HFF-Myc (cell line): ENCODE measurements at regions not wholly inside any gene's neighbourhood (a gene's known extent, or its start where the extent isn't known, plus 50 kb on each side); places are given as distances from the start of the nearest gene placed in this dataset.

Experiments
- DNase-seq: peaks from one replicate; pipeline ENCODE4 v3.0.0-alpha.2; 2011; ENCODE audit warnings: low read depth; ENCODE audit errors: extremely low read depth
- H3K4me3 ChIP-seq: replicated peaks from 2 replicates; pipeline ENCODE4 v1.5.1; 2011; ENCODE audit warnings: low read depth, mild to moderate bottlenecking, control low read depth, low read length
- CTCF ChIP-seq: IDR thresholded peaks from 2 replicates; pipeline ENCODE4 v1.5.1; 2012; ENCODE audit warnings: mild to moderate bottlenecking, low read depth, low read length, control low read depth; ENCODE audit errors: missing control alignments

- DNase-seq: no peak
- H3K4me3 ChIP-seq: no peak overlapping the region
- TF ChIP-seq CTCF: no peak
These were observed 146.4 kb upstream of the CIBAR2 start for GRCh38 chr16:85258629-85259028.

GRCh38 chr16:85259115-85259831 is 147.0 kb upstream of the CIBAR2 start:
- DNase-seq: no peak
- TF ChIP-seq CTCF: no peak
- no peak overlapping the region for H3K4me3 ChIP-seq

GRCh38 chr16:85259832-85260167 is 147.5 kb upstream of the CIBAR2 start:
- no peak for TF ChIP-seq CTCF
- no peak overlapping the region for H3K4me3 ChIP-seq
- no peak for DNase-seq

GRCh38 chr16:85261204-85261603 is 148.9 kb upstream of the CIBAR2 start:
- no peak overlapping the region for H3K4me3 ChIP-seq
- DNase-seq: no peak
- no peak for TF ChIP-seq CTCF

GRCh38 chr16:85261657-85262557 is 149.6 kb upstream of the CIBAR2 start:
- TF ChIP-seq CTCF: no peak
- DNase-seq: no peak
- H3K4me3 ChIP-seq: no peak overlapping the region

GRCh38 chr16:85262558-85263238 is 150.4 kb upstream of the CIBAR2 start:
- no peak overlapping the region for H3K4me3 ChIP-seq
- no peak for DNase-seq

More at GRCh38 chr16:85262558-85263238, 150.4 kb upstream of the CIBAR2 start:
- no peak for TF ChIP-seq CTCF
